Endodermal cell (in vitro differentiated cells): ENCODE measurements at regions not wholly inside any gene's neighbourhood (a gene's known extent, or its start where the extent isn't known, plus 50 kb on each side); places are given as distances from the start of the nearest gene placed in this dataset.
"Not testable (repeated sequence)": the region's sequence is repeated elsewhere in the genome, so short reads cannot be mapped to it uniquely, and the experiment has no call there.

Experiments
- DNase-seq: peaks from one replicate; pipeline ENCODE4 v3.0.0-alpha.2; 2017
- H3K27ac ChIP-seq: 2 replicates; pipeline ENCODE4 v1.5.1; 2013; ENCODE audit warnings: mild to moderate bottlenecking, low read depth, low read length, moderate library complexity
- H3K27me3 ChIP-seq: 2 replicates; pipeline ENCODE4 v1.6.1; 2013; ENCODE audit warnings: mild to moderate bottlenecking, low read length, moderate library complexity; ENCODE audit not compliant: insufficient read depth, control insufficient read depth, poor library complexity, severe bottlenecking
- H3K36me3 ChIP-seq: 2 replicates; pipeline ENCODE4 v1.7.0; 2013; ENCODE audit warnings: mild to moderate bottlenecking, low read length, moderate library complexity; ENCODE audit not compliant: control insufficient read depth, insufficient read depth
- H3K4me1 ChIP-seq: one replicate; pipeline ENCODE4 v1.7.0; 2013; ENCODE audit warnings: low read length; ENCODE audit not compliant: control insufficient read depth, insufficient read depth
- H3K4me3 ChIP-seq: 2 replicates; pipeline ENCODE4 v1.5.1; 2013; ENCODE audit warnings: mild to moderate bottlenecking, low read length, moderate library complexity
- H3K9ac ChIP-seq: 2 replicates; pipeline ENCODE4 v1.6.1; 2013; ENCODE audit warnings: mild to moderate bottlenecking, low read length, moderate library complexity; ENCODE audit not compliant: poor library complexity, severe bottlenecking; ENCODE audit errors: extremely low read depth
- H3K9me3 ChIP-seq: 2 replicates; pipeline ENCODE4 v1.6.1; 2013; ENCODE audit warnings: mild to moderate bottlenecking, low read length, moderate library complexity; ENCODE audit not compliant: control insufficient read depth
- H3K27ac Mint-ChIP-seq: 2 replicates; pipeline ENCODE4 v1.8.0; 2020; ENCODE audit warnings: mixed read lengths
- H3K27me3 Mint-ChIP-seq: 2 replicates; pipeline ENCODE4 v1.8.0; 2021; ENCODE audit warnings: mild to moderate bottlenecking, mixed read lengths; ENCODE audit not compliant: insufficient read depth
- H3K36me3 Mint-ChIP-seq: 2 replicates; pipeline ENCODE4 v1.8.0; 2020; ENCODE audit warnings: low read depth, mixed read lengths
- H3K4me1 Mint-ChIP-seq: 2 replicates; pipeline ENCODE4 v1.8.0; 2020; ENCODE audit warnings: mixed read lengths
- H3K4me3 Mint-ChIP-seq: 2 replicates; pipeline ENCODE4 v1.8.0; 2020; ENCODE audit warnings: mild to moderate bottlenecking, moderate library complexity, mixed read lengths
- H3K9me3 Mint-ChIP-seq: 2 replicates; pipeline ENCODE4 v1.8.0; 2020; ENCODE audit warnings: mild to moderate bottlenecking, mixed read lengths
- CTCF ChIP-seq: fragments of 200-600 bp; sonication (generic); conservative IDR thresholded peaks from 2 replicates; pipeline ENCODE4 v1.5.0; 2021; ENCODE audit warnings: antibody characterized with exemption, mild to moderate bottlenecking
- WGBS, 2 experiments: methylation state at CpG; one replicate each; pipeline versions ENCODE4 v1.1.5 to v1.1.7; 2013; ENCODE audit warnings: missing lambda C conversion rate in 2 of 2, mixed read lengths in 1 of 2; ENCODE audit not compliant: insufficient coverage in 1 of 2, insufficient read length in 1 of 2; 5-methylcytosine and 5-hydroxymethylcytosine counted together

GRCh38 chr3:198157231-198157868 is 197.3 kb downstream of the LMLN start:
- H3K27me3 ChIP-seq, H3K27me3 Mint-ChIP-seq, H3K4me1 Mint-ChIP-seq, H3K27ac ChIP-seq, H3K9me3 Mint-ChIP-seq, DNase-seq, H3K9ac ChIP-seq, H3K36me3 ChIP-seq, H3K4me3 ChIP-seq, H3K9me3 ChIP-seq, H3K27ac Mint-ChIP-seq, H3K4me1 ChIP-seq, H3K36me3 Mint-ChIP-seq: not testable (repeated sequence)
- peak; percentile 16 for TF ChIP-seq CTCF
- 74% methylated on average over 3 of the region's 42 CpGs; no CpG with 5 or more reads in 1 of the 2 experiments for WGBS, 2 experiments
- H3K4me3 Mint-ChIP-seq: peak overlapping the region; percentile 64

DNA sequence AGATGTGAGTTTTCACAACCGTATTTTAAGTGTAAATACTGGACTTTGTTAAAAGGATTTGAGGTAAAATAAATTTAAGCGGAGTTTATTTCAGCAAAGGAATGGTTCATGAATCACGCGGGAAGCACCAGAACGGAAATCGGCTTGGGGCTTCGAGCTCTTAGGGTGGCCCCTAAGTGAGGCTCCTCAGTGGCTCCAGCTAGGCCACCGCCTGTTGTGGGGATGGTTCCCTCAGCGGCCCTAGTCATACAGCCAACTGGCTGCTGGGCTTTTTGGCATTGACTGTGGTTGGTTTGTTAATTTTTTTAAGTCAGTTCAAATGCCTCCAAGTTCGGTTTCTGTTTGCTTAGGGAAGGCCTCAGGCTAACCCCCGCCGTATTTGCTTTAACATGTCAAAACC is 198.0 kb downstream of the LMLN start:
- Mint-ChIP-seq H3K4me3 (peak overlapping the region; percentile 64), H3K27ac (peak overlapping the region; percentile 91)
- peak overlapping the region; percentile 45 for H3K4me3 ChIP-seq
- H3K36me3 ChIP-seq, H3K9me3 ChIP-seq, DNase-seq, H3K27me3 Mint-ChIP-seq, H3K9ac ChIP-seq, H3K4me1 ChIP-seq, H3K9me3 Mint-ChIP-seq, H3K27me3 ChIP-seq, H3K4me1 Mint-ChIP-seq, H3K36me3 Mint-ChIP-seq, H3K27ac ChIP-seq: not testable (repeated sequence)
- WGBS, 2 experiments: 53% methylated on average over 6 of the region's 12 CpGs; no CpG with 5 or more reads in 1 of the 2 experiments

DNA sequence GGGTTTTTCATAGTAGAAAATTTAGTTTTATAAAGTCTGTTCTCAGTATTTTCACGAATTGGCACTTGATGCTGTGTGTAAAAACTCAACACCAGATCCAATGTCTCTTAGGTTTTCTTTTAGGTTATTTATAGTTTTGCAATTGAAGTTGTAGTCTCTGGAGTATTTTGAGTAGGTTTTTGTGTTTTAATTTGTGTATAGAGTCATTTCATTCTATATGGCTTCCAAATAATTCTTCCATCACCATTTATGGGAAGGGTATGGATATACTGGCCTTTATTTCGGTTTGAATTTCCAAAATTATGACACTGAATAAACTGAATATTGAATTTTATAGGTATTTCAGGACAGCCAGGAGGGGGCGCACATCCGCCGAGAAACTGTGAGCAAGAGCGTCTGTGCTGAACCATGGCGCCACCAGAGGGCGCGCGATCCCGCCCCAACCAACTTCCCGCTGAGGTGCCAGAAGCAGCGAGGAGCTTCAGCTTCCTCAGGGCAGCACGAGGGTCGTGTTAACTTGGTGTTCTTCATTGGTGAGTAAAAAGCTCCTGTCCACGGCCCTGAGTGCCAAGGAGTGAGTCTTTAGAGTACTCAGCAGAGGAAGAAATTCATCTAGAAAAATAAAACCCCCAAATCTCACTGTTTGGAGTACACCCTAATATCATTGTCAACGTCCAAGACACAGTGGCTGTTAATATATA is 207.5 kb downstream of the LMLN start:
- not testable (repeated sequence) for H3K9me3 Mint-ChIP-seq, H3K4me3 ChIP-seq, H3K27ac ChIP-seq, H3K27me3 Mint-ChIP-seq, H3K4me1 ChIP-seq, H3K4me3 Mint-ChIP-seq, H3K4me1 Mint-ChIP-seq, H3K9me3 ChIP-seq, H3K9ac ChIP-seq, H3K27me3 ChIP-seq
- 22 to 28% methylated on average over 5 to 13 of the region's 17 CpGs for WGBS, 2 experiments
- peak; percentile 75 for DNase-seq
- TF ChIP-seq CTCF: peak; percentile 91
- peaks cover 28% of the 10 kb centered on the region for H3K36me3 Mint-ChIP-seq
- peak overlapping the region; percentile 16 for H3K27ac Mint-ChIP-seq
- peaks cover 12% of the 10 kb centered on the region for H3K36me3 ChIP-seq

GRCh38 chr3:198170781-198171180 is 210.8 kb downstream of the LMLN start:
- not testable (repeated sequence) for H3K9me3 ChIP-seq, H3K9ac ChIP-seq, H3K27ac ChIP-seq, DNase-seq, H3K4me3 ChIP-seq, H3K9me3 Mint-ChIP-seq, H3K27me3 Mint-ChIP-seq, H3K4me1 Mint-ChIP-seq, H3K27ac Mint-ChIP-seq, H3K4me1 ChIP-seq, H3K4me3 Mint-ChIP-seq, H3K27me3 ChIP-seq
- H3K36me3 Mint-ChIP-seq: peaks cover 28% of the 10 kb centered on the region
- WGBS, 2 experiments: no CpG with 5 or more reads among the region's 1 CpG
- peaks cover 12% of the 10 kb centered on the region for H3K36me3 ChIP-seq

GRCh38 chr3:198173080-198173479 is 213.1 kb downstream of the LMLN start:
- not testable (repeated sequence) for H3K27me3 Mint-ChIP-seq, H3K9me3 Mint-ChIP-seq, H3K4me1 ChIP-seq, DNase-seq, H3K27me3 ChIP-seq, H3K27ac Mint-ChIP-seq, H3K9me3 ChIP-seq, H3K36me3 ChIP-seq, H3K4me3 ChIP-seq, H3K4me3 Mint-ChIP-seq, H3K4me1 Mint-ChIP-seq, H3K9ac ChIP-seq, H3K27ac ChIP-seq
- H3K36me3 Mint-ChIP-seq: peaks cover 22% of the 10 kb centered on the region
- WGBS, 2 experiments: 85 to 94% methylated on average over 3 to 5 of the region's 5 CpGs
